Body of pancreas (tissue), 4 donors: ENCODE measurements at regions not wholly inside any gene's neighbourhood (a gene's known extent, or its start where the extent isn't known, plus 50 kb on each side); places are given as distances from the start of the nearest gene placed in this dataset.

Source experiments
- ATAC-seq: fragments of 150-250 bp; one replicate; pipeline ENCODE4 v1.9.1; 2016
- DNase-seq, 4 donors: peaks; one replicate each; pipeline ENCODE4 v3.0.0-alpha.2; 2019
- H3K27ac ChIP-seq, 4 donors: fragments of 200-600 bp; sonication (generic); 1 replicate in 3 of 4; 2 replicates in 1 of 4; pipeline versions ENCODE4 v1.5.1 to v1.6.1; 2016 to 2019; ENCODE audit warnings: mild to moderate bottlenecking in 1 of 4, mixed read lengths in 1 of 4, moderate library complexity in 1 of 4
- H3K27me3 ChIP-seq, 2 donors: fragments of 200-600 bp; sonication (generic); one replicate each; pipeline ENCODE4 v1.6.0; 2016; ENCODE audit warnings: mild to moderate bottlenecking in 1 of 2
- H3K36me3 ChIP-seq, 2 donors: fragments of 200-600 bp; sonication (generic); replicated peaks in 1 of 2; 2 replicates each; pipeline ENCODE4 v1.5.1; 2016; ENCODE audit warnings: low read depth in 2 of 2; ENCODE audit not compliant: insufficient read depth in 1 of 2
- H3K4me1 ChIP-seq: fragments of 200-600 bp; sonication (generic); one replicate; pipeline ENCODE4 v1.6.0; 2016
- H3K4me3 ChIP-seq, 2 donors: fragments of 200-600 bp; sonication (generic); 1 replicate in 1 of 2; 2 replicates in 1 of 2; pipeline ENCODE4 v1.5.1; 2016 to 2019
- H3K9me3 ChIP-seq, 3 donors: fragments of 200-600 bp; sonication (generic); 1 replicate in 2 of 3; 2 replicates in 1 of 3; pipeline ENCODE4 v1.5.1; 2016
- POLR2A ChIP-seq, 3 donors: fragments of 450-650 bp; IDR thresholded peaks; one replicate each; pipeline ENCODE4 v1.6.1; 2016; ENCODE audit warnings: antibody characterized with exemption in 3 of 3, mild to moderate bottlenecking in 2 of 3
- WGBS, 2 donors: methylation state at CpG; one replicate each; pipeline ENCODE4 v1.1.5; 2017; 5-methylcytosine and 5-hydroxymethylcytosine counted together
- intact Hi-C: fragments of 100-400 bp; cut with DNase I; formaldehyde crosslinking; loops from one replicate; pipeline ENCODE4 v1.15.1; 2023
- TF ChIP-seq, protein P1 (sequence below), 7 experiments: fragments of 450-650 bp in 4 of 7; fragments of 200-600 bp in 3 of 7; sonication (generic) in 3 of 7; IDR thresholded peaks; one replicate each; pipeline ENCODE4 v1.5.1; 2016 to 2019; ENCODE audit warnings: antibody characterized with exemption in 7 of 7

DNA sequence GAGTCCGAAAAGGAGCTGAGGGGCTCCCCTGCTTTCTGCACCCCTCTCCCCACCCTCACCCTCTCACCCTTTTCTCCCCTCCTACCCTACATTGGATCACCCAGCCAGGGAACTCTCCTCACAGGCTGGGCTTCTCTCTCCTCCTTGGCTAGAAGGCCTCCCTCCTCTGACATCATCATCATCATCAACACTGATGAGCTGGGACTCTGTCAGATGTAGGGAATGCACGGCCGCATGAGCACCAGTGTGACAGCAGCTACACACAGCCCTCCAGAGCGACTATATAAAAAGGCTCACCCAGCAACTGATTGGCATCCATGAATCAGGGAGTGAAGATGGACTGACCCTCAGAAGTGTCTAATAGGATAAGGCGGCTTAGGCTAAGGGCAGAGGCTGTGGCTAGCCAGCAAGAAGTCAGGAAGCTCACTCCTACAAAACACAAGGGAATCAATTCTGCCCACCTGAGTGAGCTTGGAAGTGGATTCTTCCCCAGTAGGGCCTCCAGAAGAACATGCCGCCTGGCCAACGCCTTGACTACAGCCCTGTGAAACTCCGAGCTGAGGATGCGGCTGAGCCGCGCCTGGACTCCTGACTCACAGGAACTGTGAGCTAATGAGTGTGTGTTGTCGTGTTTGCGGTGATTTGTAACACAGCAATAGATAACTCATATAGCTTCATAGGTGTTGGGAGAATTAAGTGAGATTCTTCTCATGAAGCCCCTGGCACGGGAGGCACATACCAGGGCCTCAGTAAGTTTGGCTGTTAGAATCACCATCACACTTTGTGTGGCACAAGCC lies 147.6 kb downstream of the FAM43A start:
- Histone ChIP-seq H3K36me3 (no peaks in the 10 kb centered on the region), H3K4me1 (no peaks in the 10 kb centered on the region), H3K27me3 (no peaks in the 10 kb centered on the region), H3K4me3 (no peak overlapping the region), H3K9me3 (no peaks in the 10 kb centered on the region), H3K27ac (no peak overlapping the region)
- no peak for ATAC-seq
- no peak for TF ChIP-seq POLR2A (IDR thresholded peaks at IDR 0.05)
- TF ChIP-seq, protein P1, sequence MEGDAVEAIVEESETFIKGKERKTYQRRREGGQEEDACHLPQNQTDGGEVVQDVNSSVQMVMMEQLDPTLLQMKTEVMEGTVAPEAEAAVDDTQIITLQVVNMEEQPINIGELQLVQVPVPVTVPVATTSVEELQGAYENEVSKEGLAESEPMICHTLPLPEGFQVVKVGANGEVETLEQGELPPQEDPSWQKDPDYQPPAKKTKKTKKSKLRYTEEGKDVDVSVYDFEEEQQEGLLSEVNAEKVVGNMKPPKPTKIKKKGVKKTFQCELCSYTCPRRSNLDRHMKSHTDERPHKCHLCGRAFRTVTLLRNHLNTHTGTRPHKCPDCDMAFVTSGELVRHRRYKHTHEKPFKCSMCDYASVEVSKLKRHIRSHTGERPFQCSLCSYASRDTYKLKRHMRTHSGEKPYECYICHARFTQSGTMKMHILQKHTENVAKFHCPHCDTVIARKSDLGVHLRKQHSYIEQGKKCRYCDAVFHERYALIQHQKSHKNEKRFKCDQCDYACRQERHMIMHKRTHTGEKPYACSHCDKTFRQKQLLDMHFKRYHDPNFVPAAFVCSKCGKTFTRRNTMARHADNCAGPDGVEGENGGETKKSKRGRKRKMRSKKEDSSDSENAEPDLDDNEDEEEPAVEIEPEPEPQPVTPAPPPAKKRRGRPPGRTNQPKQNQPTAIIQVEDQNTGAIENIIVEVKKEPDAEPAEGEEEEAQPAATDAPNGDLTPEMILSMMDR (IDR thresholded peaks at IDR 0.05): no peak
- 87 to 89% methylated on average over 13 to 14 of the region's 14 CpGs for WGBS, 2 donors
- no peak for DNase-seq
- intact Hi-C loops: no loop called here

- ATAC-seq: no peak
- intact Hi-C loops: no loop called here
- H3K9me3 ChIP-seq: no peaks in the 10 kb centered on the region
- H3K4me3 ChIP-seq: no peak overlapping the region
- no peaks in the 10 kb centered on the region for H3K27me3 ChIP-seq
- no peak overlapping the region for H3K27ac ChIP-seq
- H3K4me1 ChIP-seq: no peaks in the 10 kb centered on the region
- no peaks in the 10 kb centered on the region for H3K36me3 ChIP-seq
- 94 to 95% methylated on average over 1 of the region's 1 CpG for WGBS, 2 donors
- TF ChIP-seq, protein P1 (IDR thresholded peaks at IDR 0.05): no peak
- TF ChIP-seq POLR2A (IDR thresholded peaks at IDR 0.05): no peak
- no peak for DNase-seq
Measured at GRCh38 chr3:194836661-194837060, 151.0 kb downstream of the FAM43A start.

GRCh38 chr3:194837457-194838127 lies 151.9 kb downstream of the FAM43A start:
- DNase-seq: no peak
- Histone ChIP-seq H3K9me3 (no peaks in the 10 kb centered on the region), H3K27me3 (no peaks in the 10 kb centered on the region), H3K36me3 (no peaks in the 10 kb centered on the region), H3K4me3 (no peak overlapping the region), H3K4me1 (no peaks in the 10 kb centered on the region), H3K27ac (no peak overlapping the region)
- no peak for ATAC-seq
- TF ChIP-seq, protein P1 (IDR thresholded peaks at IDR 0.05): no peak
- no peak for TF ChIP-seq POLR2A (IDR thresholded peaks at IDR 0.05)
- WGBS, 2 donors: 76 to 82% methylated on average over 9 of the region's 9 CpGs
- intact Hi-C loops: no loop called here

GRCh38 chr3:194838236-194838635 lies 152.6 kb downstream of the FAM43A start:
- ATAC-seq: no peak
- no peaks in the 10 kb centered on the region for H3K36me3 ChIP-seq
- H3K9me3 ChIP-seq: no peaks in the 10 kb centered on the region
- no peaks in the 10 kb centered on the region for H3K27me3 ChIP-seq
- intact Hi-C loops: no loop called here
- H3K27ac ChIP-seq: no peak overlapping the region
- no peak for TF ChIP-seq POLR2A (IDR thresholded peaks at IDR 0.05)
- TF ChIP-seq, protein P1 (IDR thresholded peaks at IDR 0.05): no peak
- no peaks in the 10 kb centered on the region for H3K4me1 ChIP-seq
- WGBS, 2 donors: 76 to 84% methylated on average over 9 of the region's 9 CpGs
- no peak overlapping the region for H3K4me3 ChIP-seq
- DNase-seq: no peak
